Kidney (tissue), 13 donors: ENCODE measurements at regions not wholly inside any gene's neighbourhood (a gene's known extent, or its start where the extent isn't known, plus 50 kb on each side); places are given as distances from the start of the nearest gene placed in this dataset.

Experiments used
- DNase-seq, 5 donors: peaks; one replicate each; pipeline ENCODE4 v3.0.0-alpha.2; 2013 to 2020
- FAIRE-seq: peaks from 2 replicates; lab custom pipeline; 2012; peaks lifted over from hg19 to GRCh38; lab: Jason Lieb, UNC
- H3K27ac ChIP-seq, 2 donors: one replicate each; pipeline ENCODE4 v1.7.0; 2013; ENCODE audit warnings: low read depth in 2 of 2, low read length in 2 of 2, inconsistent platforms in 1 of 2
- H3K27me3 ChIP-seq: one replicate; pipeline ENCODE4 v1.7.1; 2013; ENCODE audit warnings: low read length, inconsistent platforms; ENCODE audit not compliant: control insufficient read depth, insufficient read depth
- H3K36me3 ChIP-seq, 3 donors: one replicate each; pipeline versions ENCODE4 v1.7.0 to v1.7.1; 2013; ENCODE audit warnings: low read length in 3 of 3, control low read depth in 1 of 3, inconsistent platforms in 1 of 3; ENCODE audit not compliant: insufficient read depth in 3 of 3, control insufficient read depth in 2 of 3
- H3K4me1 ChIP-seq, 3 donors: one replicate each; pipeline versions ENCODE4 v1.7.0 to v1.7.1; 2013; ENCODE audit warnings: low read length in 3 of 3, inconsistent platforms in 1 of 3, low read depth in 1 of 3; ENCODE audit not compliant: control insufficient read depth in 2 of 3, insufficient read depth in 2 of 3
- H3K4me3 ChIP-seq, 3 donors: one replicate each; pipeline versions ENCODE4 v1.7.0 to v1.8.1; 2013; ENCODE audit warnings: low read length in 3 of 3, control low read depth in 1 of 3, inconsistent platforms in 1 of 3
- H3K9ac ChIP-seq, 3 donors: one replicate each; pipeline versions ENCODE4 v1.7.0 to v1.7.1; 2013; ENCODE audit warnings: low read length in 3 of 3, control low read depth in 1 of 3, inconsistent platforms in 1 of 3
- H3K9me3 ChIP-seq, 3 donors: one replicate each; pipeline versions ENCODE4 v1.7.0 to v1.7.1; 2013; ENCODE audit warnings: low read length in 3 of 3, control low read depth in 1 of 3, inconsistent platforms in 1 of 3; ENCODE audit not compliant: control insufficient read depth in 2 of 3, insufficient read depth in 1 of 3
- intact Hi-C: fragments of 100-400 bp; cut with DNase I; formaldehyde crosslinking; loops from one replicate; pipeline ENCODE4 v1.11.1; 2022
- TF ChIP-seq, protein P1 (sequence below): IDR thresholded peaks from 3 replicates; pipeline ENCODE4 v1.5.1; 2012; ENCODE audit warnings: mild to moderate bottlenecking, moderate library complexity, borderline replicate concordance; ENCODE audit not compliant: insufficient read depth; ENCODE audit errors: extremely low read depth
- donor health status: control.
- donor health status: control.
- donor health status: control.
- donor health status: control.
- donor health status: control.
- donor health status: DM: yes; HTN: yes; CAD: no.
- donor health status: Normal renal cell carcinoma (clear cell type).

DNA sequence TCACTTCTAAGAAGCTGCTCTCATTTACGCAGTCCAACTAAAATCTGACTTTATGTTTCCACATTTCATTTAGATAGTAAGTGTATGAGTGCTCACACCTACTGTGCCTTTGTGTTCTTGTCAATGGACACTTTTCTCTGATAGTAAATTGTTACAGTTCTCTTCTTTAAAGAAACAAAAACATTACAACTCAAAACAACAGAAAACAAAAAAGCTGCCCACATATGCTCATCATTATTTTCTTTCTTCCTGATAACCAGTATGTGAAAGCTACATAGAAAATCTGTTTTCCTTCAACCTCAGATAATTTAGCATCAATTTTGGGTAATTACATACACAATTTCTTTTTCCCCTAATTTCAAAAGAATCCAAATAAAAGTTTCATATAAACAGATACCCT is 1247.8 kb upstream of the NXPH2 start:
- Histone ChIP-seq H3K9me3 (no peaks in the 10 kb centered on the region), H3K27me3 (no peaks in the 10 kb centered on the region), H3K9ac (no peak overlapping the region), H3K4me3 (no peak overlapping the region), H3K36me3 (no peaks in the 10 kb centered on the region), H3K4me1 (no peaks in the 10 kb centered on the region), H3K27ac (no peak overlapping the region)
- intact Hi-C loops = no loop called here
- no peak for FAIRE-seq
- no peak for DNase-seq
- TF ChIP-seq, protein P1, sequence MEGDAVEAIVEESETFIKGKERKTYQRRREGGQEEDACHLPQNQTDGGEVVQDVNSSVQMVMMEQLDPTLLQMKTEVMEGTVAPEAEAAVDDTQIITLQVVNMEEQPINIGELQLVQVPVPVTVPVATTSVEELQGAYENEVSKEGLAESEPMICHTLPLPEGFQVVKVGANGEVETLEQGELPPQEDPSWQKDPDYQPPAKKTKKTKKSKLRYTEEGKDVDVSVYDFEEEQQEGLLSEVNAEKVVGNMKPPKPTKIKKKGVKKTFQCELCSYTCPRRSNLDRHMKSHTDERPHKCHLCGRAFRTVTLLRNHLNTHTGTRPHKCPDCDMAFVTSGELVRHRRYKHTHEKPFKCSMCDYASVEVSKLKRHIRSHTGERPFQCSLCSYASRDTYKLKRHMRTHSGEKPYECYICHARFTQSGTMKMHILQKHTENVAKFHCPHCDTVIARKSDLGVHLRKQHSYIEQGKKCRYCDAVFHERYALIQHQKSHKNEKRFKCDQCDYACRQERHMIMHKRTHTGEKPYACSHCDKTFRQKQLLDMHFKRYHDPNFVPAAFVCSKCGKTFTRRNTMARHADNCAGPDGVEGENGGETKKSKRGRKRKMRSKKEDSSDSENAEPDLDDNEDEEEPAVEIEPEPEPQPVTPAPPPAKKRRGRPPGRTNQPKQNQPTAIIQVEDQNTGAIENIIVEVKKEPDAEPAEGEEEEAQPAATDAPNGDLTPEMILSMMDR = no peak

DNA sequence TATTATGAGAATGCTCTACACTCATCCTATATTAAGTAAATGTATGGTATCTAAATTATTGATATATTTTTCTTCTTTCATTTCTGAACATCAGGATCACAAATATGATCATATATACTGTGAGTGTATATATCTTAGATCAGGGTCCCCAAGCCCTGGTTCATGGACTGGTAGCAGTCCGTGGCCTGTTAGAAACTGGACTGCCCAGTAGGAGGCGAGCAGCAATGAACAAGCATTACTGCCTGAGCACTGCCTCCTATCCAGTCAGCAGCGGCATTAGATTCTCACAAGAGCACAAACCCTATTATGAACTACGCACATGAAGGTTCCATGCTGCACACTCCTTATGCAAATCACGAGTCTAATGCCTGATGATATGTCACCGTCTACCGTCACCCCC is 1247.1 kb upstream of the NXPH2 start:
- Histone ChIP-seq H3K9me3 (no peaks in the 10 kb centered on the region), H3K9ac (no peak overlapping the region), H3K4me3 (no peak overlapping the region), H3K36me3 (no peaks in the 10 kb centered on the region), H3K27me3 (no peaks in the 10 kb centered on the region), H3K27ac (no peak overlapping the region), H3K4me1 (no peaks in the 10 kb centered on the region)
- TF ChIP-seq, protein P1 = no peak
- no peak for FAIRE-seq
- no peak for DNase-seq
- intact Hi-C loops = no loop called here

DNA sequence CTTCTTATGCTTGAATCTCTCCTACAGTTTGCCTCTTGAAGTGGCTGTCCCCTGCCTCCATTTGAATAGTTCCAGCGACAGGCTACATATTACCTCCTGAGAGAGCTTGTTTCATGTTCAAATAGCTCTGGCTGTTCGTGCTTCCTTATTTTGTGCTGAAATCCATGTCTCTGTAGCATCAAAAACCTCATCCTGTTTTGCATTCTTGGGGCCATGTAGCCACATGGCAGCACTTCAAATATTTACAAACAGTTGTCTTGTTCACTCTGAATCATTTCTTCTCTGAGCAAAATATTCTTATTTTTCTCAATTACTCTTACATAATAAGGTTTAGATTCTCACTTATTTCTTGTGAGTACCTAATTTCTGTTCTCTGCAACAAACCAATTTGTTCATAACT is 1243.1 kb upstream of the NXPH2 start:
- H3K9ac ChIP-seq = no peak overlapping the region
- no peaks in the 10 kb centered on the region for H3K4me1 ChIP-seq
- DNase-seq (no peak), FAIRE-seq (no peak)
- intact Hi-C loops = no loop called here
- no peaks in the 10 kb centered on the region for H3K27me3 ChIP-seq
- H3K4me3 ChIP-seq = no peak overlapping the region
- H3K9me3 ChIP-seq = no peaks in the 10 kb centered on the region
- no peaks in the 10 kb centered on the region for H3K36me3 ChIP-seq
- H3K27ac ChIP-seq = no peak overlapping the region
- TF ChIP-seq, protein P1 = no peak

DNA sequence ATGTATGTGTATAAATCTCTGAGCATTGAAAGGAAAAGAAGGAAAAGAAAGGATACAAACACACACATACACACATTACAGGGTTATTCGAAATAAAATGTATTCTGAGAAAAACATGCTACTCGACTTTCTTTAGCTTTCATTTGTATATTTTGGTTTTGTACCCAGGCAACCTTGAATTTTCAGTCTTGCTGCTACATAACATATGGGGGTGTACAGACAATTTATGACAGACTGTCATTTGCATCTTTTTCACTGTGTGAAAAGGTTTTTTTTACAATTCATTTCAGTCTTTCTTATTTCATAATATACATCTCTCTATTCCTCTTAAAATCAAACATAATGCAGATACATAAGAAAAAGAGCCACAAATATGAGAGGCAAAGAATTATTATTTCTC is 1238.4 kb upstream of the NXPH2 start:
- intact Hi-C loops = no loop called here
- TF ChIP-seq, protein P1 = no peak
- Histone ChIP-seq H3K36me3 (no peaks in the 10 kb centered on the region), H3K9me3 (no peaks in the 10 kb centered on the region), H3K27ac (no peak overlapping the region), H3K4me1 (no peaks in the 10 kb centered on the region), H3K9ac (no peak overlapping the region), H3K4me3 (no peak overlapping the region), H3K27me3 (no peaks in the 10 kb centered on the region)
- FAIRE-seq = no peak
- no peak for DNase-seq
